ENCODE measurements at regions not wholly inside any gene's neighbourhood (a gene's known extent, or its start where the extent isn't known, plus 50 kb on each side); places are given as distances from the start of the nearest gene placed in this dataset.

GRCh38 chr6:8780653-8781052 is 345.3 kb upstream of the SLC35B3 start:
- DNase-seq, result no peak

GRCh38 chr6:8764733-8765132 is 329.4 kb upstream of the SLC35B3 start:
- DNase-seq, result no peak

- no peak for DNase-seq
These were observed 325.6 kb upstream of the SLC35B3 start for GRCh38 chr6:8760951-8761350.

GRCh38 chr6:8758412-8758811 is 323.1 kb upstream of the SLC35B3 start:
- DNase-seq, result no peak

- DNase-seq, result no peak
These were observed 315.3 kb upstream of the SLC35B3 start for GRCh38 chr6:8750627-8751026.

- no peak for DNase-seq
These were observed 314.1 kb upstream of the SLC35B3 start for GRCh38 chr6:8749465-8749864.

- no peak for DNase-seq
These were observed 307.9 kb upstream of the SLC35B3 start for GRCh38 chr6:8743170-8743745.

- no peak for DNase-seq
These were observed 304.1 kb upstream of the SLC35B3 start for GRCh38 chr6:8739454-8739853.

- DNase-seq, result no peak
These were observed 303.6 kb upstream of the SLC35B3 start for GRCh38 chr6:8738951-8739350.

- DNase-seq, result no peak
These were observed 301.0 kb upstream of the SLC35B3 start for GRCh38 chr6:8736156-8736895.

- no peak for DNase-seq
These were observed 298.5 kb upstream of the SLC35B3 start for GRCh38 chr6:8733879-8734278.

- no peak for DNase-seq
These were observed 296.5 kb upstream of the SLC35B3 start for GRCh38 chr6:8731874-8732273.

- DNase-seq, result no peak
These were observed 275.5 kb upstream of the SLC35B3 start for GRCh38 chr6:8710668-8711431.

GRCh38 chr6:8707956-8708772 is 272.8 kb upstream of the SLC35B3 start:
- no peak for DNase-seq

- no peak for DNase-seq
These were observed 272.0 kb upstream of the SLC35B3 start for GRCh38 chr6:8707369-8707768.

- no peak for DNase-seq
These were observed 270.2 kb upstream of the SLC35B3 start for GRCh38 chr6:8705435-8706020.

- no peak for DNase-seq
These were observed 267.7 kb upstream of the SLC35B3 start for GRCh38 chr6:8703059-8703458.

GRCh38 chr6:8688821-8689220 is 253.5 kb upstream of the SLC35B3 start:
- no peak for DNase-seq

GRCh38 chr6:8686077-8686476 is 250.7 kb upstream of the SLC35B3 start:
- DNase-seq, result no peak

GRCh38 chr6:8683204-8683603 is 247.9 kb upstream of the SLC35B3 start:
- no peak for DNase-seq

- no peak for DNase-seq
These were observed 244.5 kb upstream of the SLC35B3 start for GRCh38 chr6:8679823-8680222.

- no peak for DNase-seq
These were observed 243.1 kb upstream of the SLC35B3 start for GRCh38 chr6:8678466-8678865.

GRCh38 chr6:8674126-8674525 is 238.8 kb upstream of the SLC35B3 start:
- DNase-seq, result no peak

Data from CD4-positive, alpha-beta T cell treated with Interleukin-1 beta for 1 hour (primary cell).